Pancreas (tissue), 10 donors: ENCODE measurements at regions not wholly inside any gene's neighbourhood (a gene's known extent, or its start where the extent isn't known, plus 50 kb on each side); places are given as distances from the start of the nearest gene placed in this dataset.
A peak's percentile ranks its signal among the peaks of the same experiment; 100 is the strongest.

Experiments used
- ATAC-seq, 4 donors: fragments of 200-7000 bp; cut with Tn5 transposase; one replicate each; pipeline versions ENCODE4 v1.8.0 to v1.9.1; 2020; ENCODE audit warnings: mild to moderate bottlenecking in 4 of 4, moderate library complexity in 4 of 4
- DNase-seq, 6 donors: peaks; one replicate each; pipeline ENCODE4 v3.0.0-alpha.2; 2020
- FAIRE-seq: peaks from 2 replicates; lab custom pipeline; 2012; peaks lifted over from hg19 to GRCh38; lab: Jason Lieb, UNC
- H3K27ac ChIP-seq, 4 donors: fragments of 200-600 bp; sonication (generic); 1 replicate in 3 of 4; 2 replicates in 1 of 4; pipeline versions ENCODE4 v1.5.0 to v1.8.0; 2020
- H3K27me3 ChIP-seq, 4 donors: fragments of 200-600 bp; one replicate each; pipeline ENCODE4 v1.8.0; 2021
- H3K36me3 ChIP-seq, 3 donors: fragments of 200-600 bp; sonication (generic) in 1 of 3; one replicate each; pipeline versions ENCODE4 v1.5.0 to v1.8.0; 2020 to 2021
- H3K4me1 ChIP-seq, 3 donors: fragments of 200-600 bp; one replicate each; pipeline ENCODE4 v1.8.0; 2021
- H3K4me3 ChIP-seq, 4 donors: fragments of 200-600 bp; sonication (generic) in 2 of 4; one replicate each; pipeline versions ENCODE4 v1.5.0 to v1.8.0; 2020 to 2021
- H3K9me3 ChIP-seq, 4 donors: fragments of 200-600 bp; one replicate each; pipeline ENCODE4 v1.8.0; 2021
- CTCF ChIP-seq, 4 donors: fragments of 200-600 bp; sonication (generic) in 3 of 4; IDR thresholded peaks; one replicate each; pipeline versions ENCODE4 v1.5.0 to v1.8.0; 2021; ENCODE audit warnings: antibody characterized with exemption in 4 of 4
- WGBS, 2 donors: extraction: QIAGEN DNeasy Blood & Tissue Kit; methylation state at CpG; one replicate each; pipeline ENCODE4 v1.1.7; 2013; 5-methylcytosine and 5-hydroxymethylcytosine counted together
- intact Hi-C, 3 donors: fragments of 100-400 bp; cut with DNase I; formaldehyde crosslinking; loops; one replicate each; pipeline versions ENCODE4 v1.11.1 to v1.14.2; 2022
- donor health status: healthy with polysubstance abuse.
- donor health status: DM: no; HTN: no; CAD: no; lungs with moderate emphysema.
- donor health status: DM: no; HTN: no; CAD: no.
- donor health status: control.
- donor health status: control.
- donor health status: Bipolar disorder and iron deficiency.
- donor health status: DM: yes; HTN: yes; CAD: no.
- donor health status: DM: no; HTN: no; CAD: no.
- donor health status: DM: no; HTN: no; CAD: no.
- donor health status: DM: yes; HTN: yes; CAD: no.

GRCh38 chr17:72030067-72030899 lies 90.5 kb upstream of the SOX9 start:
- Histone ChIP-seq H3K27me3 (no peaks in the 10 kb centered on the region), H3K4me1 (no peaks in the 10 kb centered on the region), H3K9me3 (no peaks in the 10 kb centered on the region), H3K36me3 (no peaks in the 10 kb centered on the region), H3K27ac (no peak overlapping the region), H3K4me3 (peak overlapping the region in 2 of 4 donors; percentile 38 to 44)
- DNase-seq, result peak; percentile 15 to 58 (median 34)
- no peak for FAIRE-seq
- TF ChIP-seq CTCF (IDR thresholded peaks at IDR 0.05), result no peak
- ATAC-seq, result peak; percentile 74 to 90 (median 88)
- intact Hi-C loops, result no loop called here
- 17 to 24% methylated on average over 20 to 22 of the region's 22 CpGs for WGBS, 2 donors

GRCh38 chr17:72031219-72031884 lies 89.5 kb upstream of the SOX9 start:
- no peak for ATAC-seq
- Histone ChIP-seq H3K27me3 (no peaks in the 10 kb centered on the region), H3K4me3 (no peak overlapping the region), H3K9me3 (no peaks in the 10 kb centered on the region), H3K27ac (no peak overlapping the region), H3K4me1 (no peaks in the 10 kb centered on the region), H3K36me3 (no peaks in the 10 kb centered on the region)
- no peak for DNase-seq
- TF ChIP-seq CTCF (IDR thresholded peaks at IDR 0.05), result no peak
- intact Hi-C loops, result no loop called here
- no peak for FAIRE-seq
- 79 to 82% methylated on average over 8 of the region's 8 CpGs for WGBS, 2 donors

GRCh38 chr17:72033334-72033733 lies 87.5 kb upstream of the SOX9 start:
- no peak for ATAC-seq
- WGBS, 2 donors, result 69 to 81% methylated on average over 4 of the region's 4 CpGs
- FAIRE-seq, result no peak

GRCh38 chr17:72034000-72034399 lies 86.8 kb upstream of the SOX9 start:
- TF ChIP-seq CTCF (IDR thresholded peaks at IDR 0.05), result no peak
- DNase-seq (no peak), ATAC-seq (no peak), FAIRE-seq (no peak)
- no peaks in the 10 kb centered on the region for H3K36me3 ChIP-seq
- intact Hi-C loops, result no loop called here
- no peak overlapping the region for H3K27ac ChIP-seq
- H3K4me1 ChIP-seq, result no peaks in the 10 kb centered on the region
- no peaks in the 10 kb centered on the region for H3K27me3 ChIP-seq
- H3K4me3 ChIP-seq, result no peak overlapping the region
- H3K9me3 ChIP-seq, result no peaks in the 10 kb centered on the region
- WGBS, 2 donors, result 85 to 89% methylated on average over 2 of the region's 2 CpGs

More at GRCh38 chr17:72033334-72033733, 87.5 kb upstream of the SOX9 start:
- Histone ChIP-seq H3K4me1 (no peaks in the 10 kb centered on the region), H3K27me3 (no peaks in the 10 kb centered on the region), H3K36me3 (no peaks in the 10 kb centered on the region), H3K9me3 (no peaks in the 10 kb centered on the region), H3K27ac (no peak overlapping the region), H3K4me3 (no peak overlapping the region)
- no peak for DNase-seq
- no peak for TF ChIP-seq CTCF (IDR thresholded peaks at IDR 0.05)
- intact Hi-C loops, result no loop called here

GRCh38 chr17:72038427-72038826 lies 82.4 kb upstream of the SOX9 start:
- no peak for ATAC-seq
- no peak overlapping the region for H3K4me3 ChIP-seq
- H3K4me1 ChIP-seq, result no peaks in the 10 kb centered on the region
- DNase-seq, result no peak
- no peak for FAIRE-seq
- H3K27me3 ChIP-seq, result no peaks in the 10 kb centered on the region
- no peak for TF ChIP-seq CTCF (IDR thresholded peaks at IDR 0.05)
- intact Hi-C loops, result no loop called here
- H3K27ac ChIP-seq, result no peak overlapping the region
- no peaks in the 10 kb centered on the region for H3K9me3 ChIP-seq
- H3K36me3 ChIP-seq, result no peaks in the 10 kb centered on the region
